ENCODE measurements at regions not wholly inside any gene's neighbourhood (a gene's known extent, or its start where the extent isn't known, plus 50 kb on each side); places are given as distances from the start of the nearest gene placed in this dataset.
"Not testable (repeated sequence)": the region's sequence is repeated elsewhere in the genome, so short reads cannot be mapped to it uniquely, and the experiment has no call there.

DNA sequence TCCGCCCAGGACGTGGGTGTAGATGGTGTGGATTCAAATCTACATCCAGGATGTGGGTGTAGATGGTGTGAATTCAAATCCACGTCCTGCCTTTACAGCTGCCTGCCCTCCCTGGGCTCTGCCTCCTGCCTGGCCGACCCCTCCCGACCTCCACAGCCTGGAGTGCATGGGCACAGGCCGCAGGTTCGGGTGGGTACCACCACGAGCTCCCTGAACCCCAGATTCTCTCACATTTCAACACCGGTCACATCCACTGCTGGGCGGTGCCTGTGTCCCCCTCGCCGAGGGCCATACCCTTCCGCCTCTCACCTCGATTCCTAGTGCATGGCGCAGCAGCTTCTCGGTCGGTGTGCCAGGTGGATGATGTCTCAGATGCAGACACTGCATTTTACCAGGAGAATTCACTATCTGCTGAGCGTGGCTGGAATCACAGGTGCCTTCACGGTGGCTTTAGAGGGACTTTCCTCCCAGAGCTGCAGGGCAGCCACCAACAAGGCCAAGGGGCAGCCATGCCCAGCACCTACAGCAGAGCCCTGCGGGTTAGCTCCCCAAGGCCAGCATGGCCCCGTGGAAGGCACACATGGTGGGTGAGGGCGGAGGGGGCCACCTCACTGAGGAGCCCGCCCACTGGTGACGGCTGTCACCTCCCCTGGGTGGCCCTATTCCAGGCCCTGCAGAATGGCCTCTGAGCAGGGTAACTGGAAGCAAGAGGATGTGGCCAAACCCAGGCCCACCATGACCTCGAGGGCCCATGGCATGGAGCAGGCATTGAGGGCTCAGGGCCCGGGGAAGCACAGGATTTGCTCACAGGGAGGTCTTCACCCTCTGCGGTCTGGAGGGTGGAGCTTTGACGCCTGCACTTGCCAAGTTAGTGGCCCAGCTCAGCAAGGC is 638.5 kb downstream of the TBC1D22A start (continued):
- TF ChIP-seq HOXA7 (CRISPR knock-in tag; IDR thresholded peaks at IDR 0.05; ENCODE audit: borderline replicate concordance) (no peak), KLF7 (tag by site-specific recombination; IDR thresholded peaks at IDR 0.05; ENCODE audit: borderline replicate concordance) (no peak), ZNF324 (tag by site-specific recombination; IDR thresholded peaks at IDR 0.05) (no peak), ZNF558 (tag by site-specific recombination; IDR thresholded peaks at IDR 0.05) (no peak), ZNF624 (tag by site-specific recombination; IDR thresholded peaks at IDR 0.05) (no peak), WT1 (tag by site-specific recombination; IDR thresholded peaks at IDR 0.05) (no peak)
- TF ChIP-seq, protein P1, sequence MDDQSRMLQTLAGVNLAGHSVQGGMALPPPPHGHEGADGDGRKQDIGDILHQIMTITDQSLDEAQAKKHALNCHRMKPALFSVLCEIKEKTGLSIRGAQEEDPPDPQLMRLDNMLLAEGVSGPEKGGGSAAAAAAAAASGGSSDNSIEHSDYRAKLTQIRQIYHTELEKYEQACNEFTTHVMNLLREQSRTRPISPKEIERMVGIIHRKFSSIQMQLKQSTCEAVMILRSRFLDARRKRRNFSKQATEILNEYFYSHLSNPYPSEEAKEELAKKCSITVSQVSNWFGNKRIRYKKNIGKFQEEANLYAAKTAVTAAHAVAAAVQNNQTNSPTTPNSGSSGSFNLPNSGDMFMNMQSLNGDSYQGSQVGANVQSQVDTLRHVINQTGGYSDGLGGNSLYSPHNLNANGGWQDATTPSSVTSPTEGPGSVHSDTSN (CRISPR knock-in tag; IDR thresholded peaks at IDR 0.05) = no peak

GRCh38 chr22:47400131-47400530 is 637.7 kb downstream of the TBC1D22A start:
- H3K4me3 ChIP-seq (ENCODE audit: low read depth, low read length); H3K4me1 ChIP-seq (ENCODE audit: control insufficient read depth, insufficient read depth, low read length); CTCF ChIA-PET; H3K27ac ChIP-seq (ENCODE audit: extremely low read depth, low read depth, low read length); H3K36me3 ChIP-seq (ENCODE audit: control insufficient read depth in 2 of 2, insufficient read depth in 1 of 2, low read length in 2 of 2); H3K9me3 ChIP-seq (ENCODE audit: control insufficient read depth, insufficient read depth, low read depth, low read length); POLR2A ChIA-PET: not testable (repeated sequence)

- no peak for TF ChIP-seq ZNF214 (tag by site-specific recombination; IDR thresholded peaks at IDR 0.05; ENCODE audit: borderline replicate concordance)
- no peak for TF ChIP-seq ZNF292 (tag by site-specific recombination; IDR thresholded peaks at IDR 0.05; ENCODE audit: borderline replicate concordance, low read depth)
- no peak for TF ChIP-seq ATF2 (tag by site-specific recombination; IDR thresholded peaks at IDR 0.05; ENCODE audit: low read depth)
- TF ChIP-seq ZNF175 (tag by site-specific recombination; IDR thresholded peaks at IDR 0.05) = no peak
- H3K27ac ChIP-seq (ENCODE audit: extremely low read depth, low read depth, low read length) = no peak overlapping the region
- H3K4me3 ChIP-seq (ENCODE audit: low read depth, low read length) = no peak overlapping the region
- no peaks in the 10 kb centered on the region for H3K4me1 ChIP-seq (ENCODE audit: control insufficient read depth, insufficient read depth, low read length)
- POLR2A ChIA-PET = no interaction called here
- no peaks in the 10 kb centered on the region for H3K9me3 ChIP-seq (ENCODE audit: control insufficient read depth, insufficient read depth, low read depth, low read length)
- no peaks in the 10 kb centered on the region for H3K36me3 ChIP-seq (ENCODE audit: control insufficient read depth in 2 of 2, insufficient read depth in 1 of 2, low read length in 2 of 2)
- CTCF ChIA-PET = no interaction called here
Observed at GRCh38 chr22:47398921-47399790, 636.7 kb downstream of the TBC1D22A start.

GRCh38 chr22:47398491-47398890 is 636.0 kb downstream of the TBC1D22A start:
- ChIA-PET CTCF (interaction anchor here (0.8 kb wide), 1 partner anchor 185 kb away, joined by 3 read pairs; no protein-coding TSS in a partner anchor), POLR2A (no interaction called here)
- Histone ChIP-seq H3K9me3 (ENCODE audit: control insufficient read depth, insufficient read depth, low read depth, low read length) (no peaks in the 10 kb centered on the region), H3K4me1 (ENCODE audit: control insufficient read depth, insufficient read depth, low read length) (no peaks in the 10 kb centered on the region), H3K4me3 (ENCODE audit: low read depth, low read length) (no peak overlapping the region), H3K36me3 (ENCODE audit: control insufficient read depth in 2 of 2, insufficient read depth in 1 of 2, low read length in 2 of 2) (no peaks in the 10 kb centered on the region), H3K27ac (ENCODE audit: extremely low read depth, low read depth, low read length) (no peak overlapping the region)
- TF ChIP-seq ZNF37A (tag by site-specific recombination; IDR thresholded peaks at IDR 0.05) = no peak
- no peak for TF ChIP-seq ZNF202 (tag by site-specific recombination; IDR thresholded peaks at IDR 0.05; ENCODE audit: borderline replicate concordance)
- TF ChIP-seq GLI4 (tag by site-specific recombination; IDR thresholded peaks at IDR 0.05) = no peak
- TF ChIP-seq ZNF660 (tag by site-specific recombination; IDR thresholded peaks at IDR 0.05) = no peak
- no peak for TF ChIP-seq REST (tag by site-specific recombination; IDR thresholded peaks at IDR 0.05)
- no peak for TF ChIP-seq ZNF48 (tag by site-specific recombination; IDR thresholded peaks at IDR 0.05)
- TF ChIP-seq ZBTB26 (tag by site-specific recombination; optimal IDR thresholded peaks at IDR 0.05) = no peak
- no peak for TF ChIP-seq ZNF391 (tag by site-specific recombination; IDR thresholded peaks at IDR 0.05; ENCODE audit: borderline replicate concordance, low read depth)
